GM23248 (cell line): ENCODE measurements at regions not wholly inside any gene's neighbourhood (a gene's known extent, or its start where the extent isn't known, plus 50 kb on each side); places are given as distances from the start of the nearest gene placed in this dataset.
A peak's percentile ranks its signal among the peaks of the same experiment; 100 is the strongest.

Source experiments
- DNase-seq: peaks from one replicate; pipeline ENCODE4 v3.0.0-alpha.2; 2015
- H2AFZ ChIP-seq: fragments of 200-600 bp; sonication (generic); 2 replicates; pipeline ENCODE4 v1.6.1; 2016; ENCODE audit warnings: antibody characterized with exemption
- H3F3A ChIP-seq: fragments of 200-600 bp; sonication (generic); 2 replicates; pipeline ENCODE4 v1.6.1; 2016; ENCODE audit warnings: mild to moderate bottlenecking, antibody characterized with exemption, mixed run types; ENCODE audit not compliant: insufficient read depth
- H3K27ac ChIP-seq: fragments of 200-600 bp; sonication (generic); 2 replicates; pipeline ENCODE4 v1.5.1; 2016; ENCODE audit warnings: mild to moderate bottlenecking
- H3K27me3 ChIP-seq: fragments of 200-600 bp; sonication (generic); replicated peaks from 2 replicates; pipeline ENCODE4 v1.6.1; 2016; ENCODE audit warnings: mild to moderate bottlenecking; ENCODE audit not compliant: insufficient read depth
- H3K36me3 ChIP-seq: fragments of 200-600 bp; sonication (generic); 2 replicates; pipeline ENCODE4 v1.6.1; 2016; ENCODE audit warnings: low read depth, mild to moderate bottlenecking
- H3K4me1 ChIP-seq: fragments of 200-600 bp; sonication (generic); 2 replicates; pipeline ENCODE4 v1.6.1; 2016; ENCODE audit warnings: mild to moderate bottlenecking; ENCODE audit not compliant: insufficient read depth
- H3K4me2 ChIP-seq: fragments of 200-600 bp; sonication (generic); one replicate; pipeline ENCODE4 v1.6.1; 2016; ENCODE audit warnings: mild to moderate bottlenecking; ENCODE audit not compliant: unreplicated experiment
- H3K4me3 ChIP-seq: fragments of 200-600 bp; sonication (generic); 2 replicates; pipeline ENCODE4 v1.5.1; 2016; ENCODE audit warnings: mild to moderate bottlenecking
- H3K79me2 ChIP-seq: fragments of 200-600 bp; sonication (generic); 2 replicates; pipeline ENCODE4 v1.6.1; 2016; ENCODE audit warnings: mild to moderate bottlenecking; ENCODE audit not compliant: insufficient read depth
- H3K9ac ChIP-seq: fragments of 200-600 bp; sonication (generic); 2 replicates; pipeline ENCODE4 v1.6.1; 2016; ENCODE audit warnings: mild to moderate bottlenecking
- H3K9me2 ChIP-seq: fragments of 200-600 bp; sonication (generic); 2 replicates; pipeline ENCODE4 v1.6.1; 2016; ENCODE audit warnings: mixed run types, mild to moderate bottlenecking, moderate library complexity; ENCODE audit not compliant: insufficient read depth
- H3K9me3 ChIP-seq: fragments of 200-600 bp; sonication (generic); one replicate; pipeline ENCODE4 v1.6.1; 2017; ENCODE audit warnings: low read depth
- H4K20me1 ChIP-seq: fragments of 200-600 bp; sonication (generic); 2 replicates; pipeline ENCODE4 v1.6.0; 2016; ENCODE audit not compliant: insufficient read depth
- EZH2 ChIP-seq: fragments of 200-600 bp; sonication (generic); IDR thresholded peaks from 2 replicates; pipeline ENCODE4 v1.6.1; 2018; ENCODE audit warnings: antibody characterized with exemption, mild to moderate bottlenecking; ENCODE audit not compliant: insufficient read depth, poor library complexity, severe bottlenecking
- EZH2phosphoT487 ChIP-seq: fragments of 200-600 bp; sonication (generic); IDR thresholded peaks from 2 replicates; pipeline ENCODE4 v1.6.1; 2018; ENCODE audit warnings: antibody characterized with exemption, moderate library complexity, mild to moderate bottlenecking, low read depth; ENCODE audit not compliant: insufficient read depth
- WGBS, 2 experiments: methylation state at CpG; one replicate each; pipeline ENCODE4 v1.1.6; 2015 to 2017; ENCODE audit warnings: low lambda C conversion rate in 2 of 2, low coverage in 1 of 2; ENCODE audit errors: missing lambda C conversion rate in 2 of 2; 5-methylcytosine and 5-hydroxymethylcytosine counted together
- in situ Hi-C: fragments of 300-500 bp; cut with MboI; formaldehyde crosslinking; loops from 2 replicates; pipeline ENCODE4 v1.15.0; 2020

DNA sequence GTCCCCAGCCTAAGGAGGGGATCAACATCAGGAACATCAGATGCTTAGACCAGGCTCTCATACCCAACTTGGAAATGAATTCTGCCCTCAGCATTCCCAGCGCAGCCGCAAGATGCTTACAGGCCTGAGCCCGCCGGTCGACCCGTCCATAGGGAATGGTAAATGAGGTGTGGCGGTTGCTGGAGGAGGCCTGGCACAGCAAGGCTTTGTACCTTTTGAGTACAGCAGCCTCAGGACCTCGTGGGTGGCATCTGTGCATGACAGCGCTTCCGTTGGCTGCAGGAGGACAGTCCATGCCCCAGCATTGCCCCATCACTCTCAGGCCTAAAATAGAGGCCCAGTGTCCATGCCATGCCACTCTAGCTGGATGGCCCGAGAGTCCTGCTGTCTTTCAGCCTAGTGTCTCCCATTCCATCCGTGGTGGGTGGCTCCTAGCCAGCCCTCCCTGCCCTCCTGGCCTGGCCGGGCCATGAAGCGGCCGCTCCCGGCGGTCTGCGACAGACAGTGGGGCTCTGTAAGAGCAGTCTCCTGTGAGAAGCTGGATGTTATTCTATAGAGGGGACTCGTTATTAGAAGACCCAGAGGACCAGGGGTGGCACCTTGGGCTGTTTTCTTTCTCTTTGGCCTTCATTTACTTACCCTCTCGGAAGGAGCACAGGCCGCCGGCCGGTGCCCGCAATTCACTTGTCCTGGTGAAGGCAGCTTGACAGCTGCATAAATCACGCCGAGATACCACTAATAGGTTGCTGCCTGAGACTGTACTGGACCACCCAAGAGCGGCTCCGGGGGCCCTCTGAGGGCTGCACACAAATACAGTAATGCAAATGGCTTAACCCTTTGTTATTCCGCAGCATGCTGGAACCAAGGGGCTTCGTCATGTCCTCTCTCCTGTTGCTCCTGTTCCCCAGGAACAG lies 223.5 kb upstream of the TUT7 start:
- Histone ChIP-seq H3K4me3 (no peak overlapping the region), H3K27ac (no peak overlapping the region), H3K4me2 (no peak overlapping the region), H3K4me1 (peaks cover 7% of the 10 kb centered on the region), H3K9me3 (no peaks in the 10 kb centered on the region), H3K9ac (no peak overlapping the region), H3F3A (peaks cover 12% of the 10 kb centered on the region; the same call in 1 of the 2 replicates), H3K27me3 (no peaks in the 10 kb centered on the region), H3K36me3 (no peaks in the 10 kb centered on the region), H3K79me2 (no peaks in the 10 kb centered on the region), H3K9me2 (no peaks in the 10 kb centered on the region), H2AFZ (no peak overlapping the region), H4K20me1 (no peaks in the 10 kb centered on the region)
- in situ Hi-C loops = no loop called here
- 88 to 92% methylated on average over 28 to 30 of the region's 30 CpGs for WGBS, 2 experiments
- DNase-seq = no peak
- TF ChIP-seq EZH2 (no peak), EZH2phosphoT487 (no peak)

- Histone ChIP-seq H3K79me2 (no peaks in the 10 kb centered on the region), H3K9me3 (no peaks in the 10 kb centered on the region), H3K9ac (no peak overlapping the region), H3K27ac (no peak overlapping the region), H3K36me3 (no peaks in the 10 kb centered on the region), H3K4me3 (no peak overlapping the region), H3F3A (peaks cover 12% of the 10 kb centered on the region; the same call in 1 of the 2 replicates), H3K27me3 (no peaks in the 10 kb centered on the region), H3K4me2 (no peak overlapping the region), H3K4me1 (peaks cover 7% of the 10 kb centered on the region), H2AFZ (no peak overlapping the region), H4K20me1 (no peaks in the 10 kb centered on the region), H3K9me2 (no peaks in the 10 kb centered on the region)
- in situ Hi-C loops = no loop called here
- no peak for DNase-seq
- WGBS, 2 experiments = 58 to 69% methylated on average over 9 of the region's 9 CpGs
- TF ChIP-seq EZH2 (no peak), EZH2phosphoT487 (no peak)
Measured at GRCh38 chr9:86575825-86576525, 221.8 kb upstream of the TUT7 start.

DNA sequence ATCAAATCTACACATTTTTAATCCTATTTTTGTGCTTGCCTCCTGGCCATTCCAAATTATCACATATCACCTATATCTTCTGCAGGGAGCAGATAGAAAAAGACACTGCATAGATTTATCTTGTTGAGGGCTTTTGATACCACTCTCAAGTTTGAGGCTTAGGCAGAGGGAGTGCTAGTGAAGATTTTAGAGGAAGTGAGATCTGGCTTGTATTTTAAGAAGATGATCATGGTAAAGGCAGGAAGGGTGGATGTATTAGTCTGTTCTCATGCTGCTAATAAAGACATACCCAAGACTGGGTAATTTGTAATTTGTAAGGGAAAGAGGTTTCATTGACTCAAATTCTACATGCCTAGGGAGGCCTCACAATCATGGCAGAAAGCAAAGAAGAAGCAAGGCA lies 220.9 kb upstream of the TUT7 start:
- Histone ChIP-seq H3K4me1 (peaks cover 7% of the 10 kb centered on the region), H2AFZ (no peak overlapping the region), H3K4me2 (no peak overlapping the region), H3K4me3 (no peak overlapping the region), H3K9me2 (no peaks in the 10 kb centered on the region), H3K9ac (no peak overlapping the region), H3F3A (peaks cover 12% of the 10 kb centered on the region; the same call in 1 of the 2 replicates), H3K79me2 (no peaks in the 10 kb centered on the region), H3K36me3 (no peaks in the 10 kb centered on the region), H3K27me3 (no peaks in the 10 kb centered on the region), H3K27ac (no peak overlapping the region), H4K20me1 (no peaks in the 10 kb centered on the region), H3K9me3 (no peaks in the 10 kb centered on the region)
- in situ Hi-C loops = no loop called here
- no peak for DNase-seq
- no peak for TF ChIP-seq EZH2
- TF ChIP-seq EZH2phosphoT487 = no peak

GRCh38 chr9:86573886-86574285 lies 219.7 kb upstream of the TUT7 start:
- H3K4me3 ChIP-seq = no peak overlapping the region
- in situ Hi-C loops = no loop called here
- peaks cover 12% of the 10 kb centered on the region; the same call in 1 of the 2 replicates for H3F3A ChIP-seq
- 2 to 3% methylated on average over 2 of the region's 2 CpGs for WGBS, 2 experiments
- H3K9ac ChIP-seq = no peak overlapping the region
- H3K27ac ChIP-seq = no peak overlapping the region
- H3K4me1 ChIP-seq = peaks cover 7% of the 10 kb centered on the region
- H3K9me3 ChIP-seq = no peaks in the 10 kb centered on the region
- peak; percentile 74 for DNase-seq
- H2AFZ ChIP-seq = no peak overlapping the region
- H4K20me1 ChIP-seq = no peaks in the 10 kb centered on the region
- no peak for TF ChIP-seq EZH2phosphoT487
- TF ChIP-seq EZH2 = no peak
- H3K79me2 ChIP-seq = no peaks in the 10 kb centered on the region
- H3K4me2 ChIP-seq = peak overlapping the region; percentile 38
- no peaks in the 10 kb centered on the region for H3K36me3 ChIP-seq
- no peaks in the 10 kb centered on the region for H3K9me2 ChIP-seq
- no peaks in the 10 kb centered on the region for H3K27me3 ChIP-seq
